ENCODE measurements at regions not wholly inside any gene's neighbourhood (a gene's known extent, or its start where the extent isn't known, plus 50 kb on each side); places are given as distances from the start of the nearest gene placed in this dataset.

GRCh38 chr12:88897723-88898122 is 317.5 kb upstream of the KITLG start:
- TF ChIP-seq CTCF (optimal IDR thresholded peaks at IDR 0.05 in 1 of 3, IDR thresholded peaks at IDR 0.05 in 1 of 3, conservative IDR thresholded peaks at IDR 0.05 in 1 of 3; ENCODE audit: extremely low read depth in 1 of 3, insufficient read depth in 2 of 3, low read length in 3 of 3) (no peak), EZH2 (IDR thresholded peaks at IDR 0.05; ENCODE audit: low read length) (no peak)
- Histone ChIP-seq H3K79me2 (ENCODE audit: control insufficient read depth, insufficient read depth, low read length) (no peaks in the 10 kb centered on the region), H3K4me1 (ENCODE audit: control insufficient read depth, extremely low read depth, insufficient read depth, low read length) (no peaks in the 10 kb centered on the region), H3K27me3 (ENCODE audit: control insufficient read depth, extremely low read depth, insufficient read depth, low read length) (no peaks in the 10 kb centered on the region), H3K27ac (ENCODE audit: control insufficient read depth, insufficient read depth, low read length) (no peak overlapping the region), H3K9ac (ENCODE audit: control insufficient read depth, extremely low read depth, insufficient read depth, low read length) (no peak overlapping the region), H3K4me3 (ENCODE audit: control insufficient read depth in 2 of 3, extremely low read depth in 1 of 3, insufficient read depth in 2 of 3, low read depth in 1 of 3, low read length in 3 of 3) (no peak overlapping the region), H2AFZ (ENCODE audit: control insufficient read depth, low read length) (no peak overlapping the region), H3K9me3 (ENCODE audit: control insufficient read depth, low read depth, low read length) (no peaks in the 10 kb centered on the region), H3K36me3 (ENCODE audit: control insufficient read depth in 2 of 2, extremely low read depth in 1 of 2, insufficient read depth in 2 of 2, low read length in 2 of 2) (no peaks in the 10 kb centered on the region), H3K4me2 (ENCODE audit: control insufficient read depth, extremely low read depth, insufficient read depth, low read depth, low read length) (no peak overlapping the region), H3K9me1 (ENCODE audit: control insufficient read depth, extremely low read depth, insufficient read depth, low read length) (no peaks in the 10 kb centered on the region), H4K20me1 (ENCODE audit: control insufficient read depth, extremely low read depth, insufficient read depth, low read length) (no peaks in the 10 kb centered on the region)
- dilution Hi-C loops (cut with MboI; ENCODE audit: extremely low pct_ligation_motif_present, low sequenced_read_pairs) = no loop called here
- no peak for FAIRE-seq
- DNase-seq (ENCODE audit: low read depth, low spot score) = no peak

GRCh38 chr12:88896958-88897357 is 316.7 kb upstream of the KITLG start:
- no peak overlapping the region for H2AFZ ChIP-seq (ENCODE audit: control insufficient read depth, low read length)
- H3K9me3 ChIP-seq (ENCODE audit: control insufficient read depth, low read depth, low read length) = no peaks in the 10 kb centered on the region
- no peak overlapping the region for H3K27ac ChIP-seq (ENCODE audit: control insufficient read depth, insufficient read depth, low read length)
- H3K4me2 ChIP-seq (ENCODE audit: control insufficient read depth, extremely low read depth, insufficient read depth, low read depth, low read length) = no peak overlapping the region
- H3K4me3 ChIP-seq (ENCODE audit: control insufficient read depth in 2 of 3, extremely low read depth in 1 of 3, insufficient read depth in 2 of 3, low read depth in 1 of 3, low read length in 3 of 3) = no peak overlapping the region
- TF ChIP-seq CTCF (optimal IDR thresholded peaks at IDR 0.05 in 1 of 3, IDR thresholded peaks at IDR 0.05 in 1 of 3, conservative IDR thresholded peaks at IDR 0.05 in 1 of 3; ENCODE audit: extremely low read depth in 1 of 3, insufficient read depth in 2 of 3, low read length in 3 of 3) = no peak
- no peak for TF ChIP-seq EZH2 (IDR thresholded peaks at IDR 0.05; ENCODE audit: low read length)
- H4K20me1 ChIP-seq (ENCODE audit: control insufficient read depth, extremely low read depth, insufficient read depth, low read length) = no peaks in the 10 kb centered on the region
- H3K79me2 ChIP-seq (ENCODE audit: control insufficient read depth, insufficient read depth, low read length) = no peaks in the 10 kb centered on the region
- DNase-seq (ENCODE audit: low read depth, low spot score) (no peak), FAIRE-seq (no peak)
- no peaks in the 10 kb centered on the region for H3K4me1 ChIP-seq (ENCODE audit: control insufficient read depth, extremely low read depth, insufficient read depth, low read length)
- no peak overlapping the region for H3K9ac ChIP-seq (ENCODE audit: control insufficient read depth, extremely low read depth, insufficient read depth, low read length)
- H3K9me1 ChIP-seq (ENCODE audit: control insufficient read depth, extremely low read depth, insufficient read depth, low read length) = no peaks in the 10 kb centered on the region
- dilution Hi-C loops (cut with MboI; ENCODE audit: extremely low pct_ligation_motif_present, low sequenced_read_pairs) = no loop called here
- H3K27me3 ChIP-seq (ENCODE audit: control insufficient read depth, extremely low read depth, insufficient read depth, low read length) = no peaks in the 10 kb centered on the region
- no peaks in the 10 kb centered on the region for H3K36me3 ChIP-seq (ENCODE audit: control insufficient read depth in 2 of 2, extremely low read depth in 1 of 2, insufficient read depth in 2 of 2, low read length in 2 of 2)
